Endothelial cell of umbilical vein (primary cell): ENCODE measurements at regions not wholly inside any gene's neighbourhood (a gene's known extent, or its start where the extent isn't known, plus 50 kb on each side); places are given as distances from the start of the nearest gene placed in this dataset.

ENCODE experiments used
- BruUV-seq: library from RNA; stranded (reverse); fragments of 400-500 nt; replicated peaks from 2 replicates; lab custom pipeline; 2021; lab: Mats Ljungman, UMichigan
- CTCF ChIA-PET: fragments of 300-600, 350-600 bp; sonication (Branson Sonifier 250); formaldehyde crosslinking; loops from one replicate; lab custom pipeline; 2021; ENCODE audit warnings: antibody characterized with exemption, inconsistent platforms; lab: Charles Lee
- POLR2A ChIA-PET: fragments of 300-600, 350-600 bp; sonication (Branson Sonifier 250); formaldehyde crosslinking; loops from one replicate; lab custom pipeline; 2021; ENCODE audit warnings: antibody characterized with exemption, inconsistent platforms; lab: Charles Lee
- DNase-seq: peaks from one replicate; pipeline ENCODE4 v3.0.0-alpha.2; 2011; ENCODE audit warnings: low read depth, low spot score
- FAIRE-seq: peaks from 2 replicates; lab custom pipeline; 2011; peaks lifted over from hg19 to GRCh38; lab: Jason Lieb, UNC
- H2AFZ ChIP-seq: 2 replicates; pipeline ENCODE4 v1.6.0; 2012; ENCODE audit warnings: low read depth, low read length, control low read depth, inconsistent platforms
- H3K27ac ChIP-seq: 2 replicates; pipeline ENCODE4 v1.5.1; 2011; ENCODE audit warnings: low read depth, mild to moderate bottlenecking, control low read depth, low read length, moderate library complexity; ENCODE audit not compliant: insufficient read depth
- H3K27me3 ChIP-seq, 2 experiments: 2 replicates each; pipeline versions ENCODE4 v1.6.0 to v1.6.1; 2011; ENCODE audit warnings: low read length in 2 of 2, mixed read lengths in 1 of 2; ENCODE audit not compliant: control insufficient read depth in 2 of 2, insufficient read depth in 2 of 2
- H3K36me3 ChIP-seq, 2 experiments: 2 replicates in 1 of 2; 3 replicates in 1 of 2; pipeline ENCODE4 v1.5.1; 2011; ENCODE audit warnings: low read length in 2 of 2, mild to moderate bottlenecking in 1 of 2, moderate library complexity in 1 of 2; ENCODE audit not compliant: control insufficient read depth in 2 of 2, insufficient read depth in 2 of 2; ENCODE audit errors: extremely low read depth in 1 of 2
- H3K4me1 ChIP-seq: 3 replicates; pipeline ENCODE4 v1.5.1; 2011; ENCODE audit warnings: mild to moderate bottlenecking, low read length; ENCODE audit not compliant: control insufficient read depth, insufficient read depth; ENCODE audit errors: extremely low read depth
- H3K4me2 ChIP-seq: 2 replicates; pipeline ENCODE4 v1.6.1; 2011; ENCODE audit warnings: low read length, control low read depth, mixed read lengths; ENCODE audit not compliant: insufficient read depth
- H3K4me3 ChIP-seq, 3 experiments: fragments of 200-600 bp in 1 of 3; sonication (generic), shearing (Covaris generic) in 1 of 3; replicated peaks in 1 of 3; 2 replicates each; pipeline ENCODE4 v1.5.1; 2011 to 2016; ENCODE audit warnings: control low read depth in 3 of 3, low read length in 3 of 3, mild to moderate bottlenecking in 2 of 3, inconsistent platforms in 1 of 3, low read depth in 1 of 3, moderate library complexity in 1 of 3; ENCODE audit not compliant: insufficient read depth in 1 of 3
- H3K79me2 ChIP-seq: 2 replicates; pipeline ENCODE4 v1.6.0; 2012; ENCODE audit warnings: low read length, inconsistent platforms; ENCODE audit not compliant: control insufficient read depth, insufficient read depth
- H3K9ac ChIP-seq: replicated peaks from 2 replicates; pipeline ENCODE3; 2011; ENCODE audit warnings: low read length, control low read depth; ENCODE audit not compliant: insufficient read depth; ENCODE audit errors: extremely low read depth
- H3K9me1 ChIP-seq: replicated peaks from 3 replicates; pipeline ENCODE4 v1.6.0; 2011; ENCODE audit warnings: mild to moderate bottlenecking, low read length; ENCODE audit not compliant: control insufficient read depth, insufficient read depth; ENCODE audit errors: extremely low read depth
- H3K9me3 ChIP-seq: replicated peaks from 2 replicates; pipeline ENCODE4 v1.5.1; 2012; ENCODE audit warnings: low read length, inconsistent platforms; ENCODE audit not compliant: control insufficient read depth, insufficient read depth
- H4K20me1 ChIP-seq: replicated peaks from 2 replicates; pipeline ENCODE3; 2011; ENCODE audit warnings: mild to moderate bottlenecking, low read length; ENCODE audit not compliant: control insufficient read depth, insufficient read depth; ENCODE audit errors: extremely low read depth
- EZH2 ChIP-seq: IDR thresholded peaks from 2 replicates; pipeline ENCODE4 v1.6.1; 2012; ENCODE audit warnings: borderline replicate concordance, low read depth, mild to moderate bottlenecking, moderate library complexity, low read length, inconsistent platforms; ENCODE audit not compliant: severe bottlenecking
- FOS ChIP-seq: IDR thresholded peaks from 2 replicates; pipeline ENCODE4 v1.6.1; 2011; ENCODE audit warnings: mild to moderate bottlenecking, low read length, moderate library complexity, borderline replicate concordance; ENCODE audit not compliant: insufficient read depth
- GATA2 ChIP-seq: IDR thresholded peaks from 2 replicates; pipeline ENCODE4 v1.7.0; 2011; ENCODE audit warnings: low read depth, mild to moderate bottlenecking, moderate library complexity, mixed read lengths, low read length; ENCODE audit not compliant: insufficient read length, insufficient read depth
- JUN ChIP-seq: IDR thresholded peaks from 2 replicates; pipeline ENCODE4 v1.6.1; 2011; ENCODE audit warnings: borderline replicate concordance, low read depth; ENCODE audit not compliant: insufficient read length, insufficient read depth
- MYC ChIP-seq: IDR thresholded peaks from one replicate; pipeline ENCODE4 v1.6.1; 2011; ENCODE audit warnings: mild to moderate bottlenecking, low read depth, low read length
- POLR2A ChIP-seq: IDR thresholded peaks from 2 replicates; pipeline ENCODE4 v1.6.1; 2012; ENCODE audit warnings: low read depth, mild to moderate bottlenecking, control low read depth, low read length
- POLR2AphosphoS5 ChIP-seq: IDR thresholded peaks from 2 replicates; pipeline ENCODE4 v1.6.1; 2012; ENCODE audit warnings: low read depth, mild to moderate bottlenecking, control low read depth, low read length, moderate library complexity; ENCODE audit not compliant: insufficient read depth
- dilution Hi-C: fragments of 300-500 bp; cut with MboI; formaldehyde crosslinking; loops from one replicate; pipeline ENCODE4 v1.15.0; 2019; ENCODE audit warnings: low sequenced_read_pairs; ENCODE audit not compliant: extremely low pct_ligation_motif_present
- intact Hi-C: fragments of 100-400 bp; cut with micrococcal nuclease; formaldehyde crosslinking; loops from one replicate; pipeline ENCODE4 v1.10.0; 2022
- TF ChIP-seq, protein P1 (sequence below), 2 donors: IDR thresholded peaks; 1 replicate in 1 of 2; 2 replicates in 1 of 2; pipeline ENCODE4 v1.5.1; 2011; ENCODE audit warnings: low read length in 2 of 2, mild to moderate bottlenecking in 2 of 2, moderate library complexity in 2 of 2, control low read depth in 1 of 2, inconsistent platforms in 1 of 2, low read depth in 1 of 2; ENCODE audit not compliant: insufficient read depth in 1 of 2; ENCODE audit errors: extremely low read depth in 1 of 2
- TF ChIP-seq, protein P2 (sequence below): IDR thresholded peaks from 2 replicates; pipeline ENCODE4 v1.6.1; 2011; ENCODE audit not compliant: insufficient read depth, insufficient read length

DNA sequence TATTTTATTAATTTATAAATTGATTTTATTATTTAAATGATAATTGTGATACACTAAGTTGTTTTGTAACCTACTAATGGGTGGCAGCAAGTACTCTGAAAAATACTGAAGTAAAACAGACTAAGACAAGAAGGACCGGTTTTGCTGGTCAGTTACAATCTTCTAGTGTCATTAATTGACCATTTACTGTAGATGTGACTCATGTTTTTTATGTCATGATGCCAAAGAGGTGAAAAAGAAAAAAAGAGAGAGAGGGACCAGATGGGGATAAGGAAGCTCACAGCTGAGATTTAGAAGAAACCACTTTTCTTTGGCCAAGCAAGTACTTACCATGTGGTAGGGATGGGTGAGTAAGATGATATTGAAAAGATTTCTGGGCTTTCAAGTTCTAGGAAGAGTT, 955.8 kb upstream of the LRRTM1 start:
- Histone ChIP-seq H3K36me3 (no peaks in the 10 kb centered on the region), H3K4me3 (no peak overlapping the region), H3K27me3 (no peaks in the 10 kb centered on the region), H3K9me3 (no peaks in the 10 kb centered on the region), H3K4me1 (no peaks in the 10 kb centered on the region), H3K79me2 (no peaks in the 10 kb centered on the region), H3K9me1 (no peaks in the 10 kb centered on the region), H3K4me2 (no peak overlapping the region), H3K9ac (no peak overlapping the region), H2AFZ (no peak overlapping the region), H3K27ac (no peak overlapping the region), H4K20me1 (no peaks in the 10 kb centered on the region)
- BruUV-seq = no TSS peak
- no peak for DNase-seq
- TF ChIP-seq, protein P1, sequence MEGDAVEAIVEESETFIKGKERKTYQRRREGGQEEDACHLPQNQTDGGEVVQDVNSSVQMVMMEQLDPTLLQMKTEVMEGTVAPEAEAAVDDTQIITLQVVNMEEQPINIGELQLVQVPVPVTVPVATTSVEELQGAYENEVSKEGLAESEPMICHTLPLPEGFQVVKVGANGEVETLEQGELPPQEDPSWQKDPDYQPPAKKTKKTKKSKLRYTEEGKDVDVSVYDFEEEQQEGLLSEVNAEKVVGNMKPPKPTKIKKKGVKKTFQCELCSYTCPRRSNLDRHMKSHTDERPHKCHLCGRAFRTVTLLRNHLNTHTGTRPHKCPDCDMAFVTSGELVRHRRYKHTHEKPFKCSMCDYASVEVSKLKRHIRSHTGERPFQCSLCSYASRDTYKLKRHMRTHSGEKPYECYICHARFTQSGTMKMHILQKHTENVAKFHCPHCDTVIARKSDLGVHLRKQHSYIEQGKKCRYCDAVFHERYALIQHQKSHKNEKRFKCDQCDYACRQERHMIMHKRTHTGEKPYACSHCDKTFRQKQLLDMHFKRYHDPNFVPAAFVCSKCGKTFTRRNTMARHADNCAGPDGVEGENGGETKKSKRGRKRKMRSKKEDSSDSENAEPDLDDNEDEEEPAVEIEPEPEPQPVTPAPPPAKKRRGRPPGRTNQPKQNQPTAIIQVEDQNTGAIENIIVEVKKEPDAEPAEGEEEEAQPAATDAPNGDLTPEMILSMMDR (IDR thresholded peaks at IDR 0.05; ENCODE audit: extremely low read depth in 1 of 2, insufficient read depth in 1 of 2, low read depth in 1 of 2, low read length in 2 of 2) = no peak
- TF ChIP-seq MYC (no peak), POLR2AphosphoS5 (no peak), EZH2 (no peak), FOS (no peak), JUN (no peak), GATA2 (no peak), POLR2A (no peak)
- TF ChIP-seq, protein P2, sequence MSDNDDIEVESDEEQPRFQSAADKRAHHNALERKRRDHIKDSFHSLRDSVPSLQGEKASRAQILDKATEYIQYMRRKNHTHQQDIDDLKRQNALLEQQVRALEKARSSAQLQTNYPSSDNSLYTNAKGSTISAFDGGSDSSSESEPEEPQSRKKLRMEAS = no peak
- intact Hi-C loops (no loop called here), dilution Hi-C loops (no loop called here)
- ChIA-PET CTCF (no interaction called here), POLR2A (no interaction called here)
- no peak for FAIRE-seq
